Liver (tissue), 8 donors: ENCODE measurements at regions not wholly inside any gene's neighbourhood (a gene's known extent, or its start where the extent isn't known, plus 50 kb on each side); places are given as distances from the start of the nearest gene placed in this dataset.

Experiments used
- DNase-seq: peaks from one replicate; pipeline ENCODE4 v3.0.0-alpha.2; 2017; ENCODE audit warnings: low spot score
- H3K27ac ChIP-seq, 2 donors: one replicate each; pipeline ENCODE4 v1.7.0; 2013; ENCODE audit warnings: inconsistent platforms in 2 of 2, low read length in 2 of 2, control low read depth in 1 of 2, low read depth in 1 of 2, mild to moderate bottlenecking in 1 of 2
- H3K27me3 ChIP-seq, 4 donors: one replicate each; pipeline versions ENCODE4 v1.6.1 to v1.7.0; 2013; ENCODE audit warnings: low read length in 3 of 4, inconsistent platforms in 1 of 4, mild to moderate bottlenecking in 1 of 4, moderate library complexity in 1 of 4; ENCODE audit not compliant: control insufficient read depth in 4 of 4, insufficient read depth in 4 of 4
- H3K36me3 ChIP-seq, 4 donors: one replicate each; pipeline versions ENCODE4 v1.6.1 to v1.7.0; 2013; ENCODE audit warnings: low read length in 3 of 4, mild to moderate bottlenecking in 3 of 4, low read depth in 1 of 4, moderate library complexity in 1 of 4; ENCODE audit not compliant: control insufficient read depth in 4 of 4, insufficient read depth in 3 of 4
- H3K4me1 ChIP-seq, 4 donors: one replicate each; pipeline versions ENCODE4 v1.6.1 to v1.7.0; 2013; ENCODE audit warnings: low read length in 3 of 4, mild to moderate bottlenecking in 3 of 4, moderate library complexity in 1 of 4; ENCODE audit not compliant: control insufficient read depth in 4 of 4, insufficient read depth in 4 of 4
- H3K4me3 ChIP-seq, 3 donors: one replicate each; pipeline versions ENCODE4 v1.6.1 to v1.7.0; 2013; ENCODE audit warnings: low read length in 3 of 3, control low read depth in 1 of 3, low read depth in 1 of 3, mild to moderate bottlenecking in 1 of 3
- H3K9ac ChIP-seq, 2 donors: one replicate each; pipeline ENCODE4 v1.7.0; 2013; ENCODE audit warnings: low read length in 2 of 2, mild to moderate bottlenecking in 2 of 2, moderate library complexity in 2 of 2, control low read depth in 1 of 2, low read depth in 1 of 2
- H3K9me3 ChIP-seq, 4 donors: one replicate each; pipeline versions ENCODE4 v1.6.1 to v1.7.0; 2013; ENCODE audit warnings: low read length in 3 of 4; ENCODE audit not compliant: control insufficient read depth in 4 of 4
- ATF3 ChIP-seq: IDR thresholded peaks from 2 replicates; pipeline ENCODE4 v1.6.1; 2016; ENCODE audit warnings: antibody characterized with exemption
- EGR1 ChIP-seq, 2 donors: IDR thresholded peaks; 2 replicates each; pipeline ENCODE4 v1.6.1; 2016 to 2018; ENCODE audit warnings: antibody characterized with exemption in 2 of 2, low read depth in 2 of 2
- FOXA1 ChIP-seq: IDR thresholded peaks from 2 replicates; pipeline ENCODE4 v1.6.1; 2016; ENCODE audit warnings: antibody characterized with exemption
- FOXA2 ChIP-seq: IDR thresholded peaks from 2 replicates; pipeline ENCODE4 v1.6.1; 2016; ENCODE audit warnings: antibody characterized with exemption
- GABPA ChIP-seq, 2 donors: IDR thresholded peaks in 1 of 2; conservative IDR thresholded peaks in 1 of 2; 2 replicates each; pipeline ENCODE4 v1.6.1; 2016; ENCODE audit warnings: antibody characterized with exemption in 2 of 2, mild to moderate bottlenecking in 1 of 2, moderate library complexity in 1 of 2
- HNF4A ChIP-seq, 2 donors: conservative IDR thresholded peaks; 2 replicates each; pipeline ENCODE4 v1.6.1; 2016; ENCODE audit warnings: antibody characterized with exemption in 2 of 2, mild to moderate bottlenecking in 2 of 2
- HNF4G ChIP-seq: IDR thresholded peaks from 2 replicates; pipeline ENCODE4 v1.6.1; 2016; ENCODE audit warnings: antibody characterized with exemption
- JUND ChIP-seq, 2 donors: IDR thresholded peaks; 2 replicates each; pipeline ENCODE4 v1.6.1; 2016; ENCODE audit warnings: antibody characterized with exemption in 2 of 2
- NR2F2 ChIP-seq: IDR thresholded peaks from 2 replicates; pipeline ENCODE4 v1.6.1; 2016; ENCODE audit warnings: antibody characterized with exemption
- RAD21 ChIP-seq, 2 donors: IDR thresholded peaks; 2 replicates each; pipeline ENCODE4 v1.6.1; 2016; ENCODE audit warnings: antibody characterized with exemption in 2 of 2, mild to moderate bottlenecking in 2 of 2
- RXRA ChIP-seq, 2 donors: IDR thresholded peaks; 2 replicates each; pipeline ENCODE4 v1.6.1; 2017 to 2018; ENCODE audit warnings: antibody characterized with exemption in 2 of 2, mild to moderate bottlenecking in 1 of 2
- SP1 ChIP-seq: IDR thresholded peaks from 2 replicates; pipeline ENCODE4 v1.6.1; 2018; ENCODE audit warnings: antibody characterized with exemption, mild to moderate bottlenecking
- TAF1 ChIP-seq: conservative IDR thresholded peaks from 2 replicates; pipeline ENCODE4 v1.6.1; 2016; ENCODE audit warnings: antibody characterized with exemption, mild to moderate bottlenecking
- YY1 ChIP-seq: IDR thresholded peaks from 2 replicates; pipeline ENCODE4 v1.6.1; 2016; ENCODE audit warnings: antibody characterized with exemption, mild to moderate bottlenecking
- ZBTB33 ChIP-seq: IDR thresholded peaks from 2 replicates; pipeline ENCODE4 v1.6.1; 2016; ENCODE audit warnings: antibody characterized with exemption
- WGBS: extraction: QIAGEN DNeasy Blood & Tissue Kit; methylation state at CpG from one replicate; pipeline ENCODE4 v1.1.7; 2013; 5-methylcytosine and 5-hydroxymethylcytosine counted together
- TF ChIP-seq, protein P1 (sequence below): fragments of 150-350 bp; IDR thresholded peaks from 2 replicates; pipeline ENCODE4 v1.5.1; 2017; ENCODE audit warnings: improper control_type of control experiment, low read depth, low read length; ENCODE audit not compliant: missing input control
- TF ChIP-seq, protein P2 (sequence below): IDR thresholded peaks from 2 replicates; pipeline ENCODE4 v1.6.1; 2016; ENCODE audit warnings: antibody characterized with exemption
- TF ChIP-seq, protein P3 (sequence below): IDR thresholded peaks from 2 replicates; pipeline ENCODE4 v1.6.1; 2016; ENCODE audit warnings: antibody characterized with exemption, mild to moderate bottlenecking
- donor health status: healthy.
- donor health status: healthy.
- donor health status: healthy.
- donor health status: healthy.
- donor health status: healthy.

- DNase-seq: no peak
- no peak overlapping the region for H3K4me3 ChIP-seq
- no peaks in the 10 kb centered on the region for H3K9me3 ChIP-seq
- no peaks in the 10 kb centered on the region for H3K36me3 ChIP-seq
- WGBS: 94% methylated on average over 1 of the region's 1 CpG
- no peaks in the 10 kb centered on the region for H3K4me1 ChIP-seq
- no peak for TF ChIP-seq FOXA2
- no peak for TF ChIP-seq RAD21 (IDR thresholded peaks at IDR 0.05)
- no peak for TF ChIP-seq FOXA1
- no peak for TF ChIP-seq ZBTB33
- TF ChIP-seq RXRA (IDR thresholded peaks at IDR 0.05): no peak
- no peak for TF ChIP-seq EGR1 (IDR thresholded peaks at IDR 0.05; ENCODE audit: low read depth in 2 of 2)
- TF ChIP-seq ATF3: no peak
- no peak for TF ChIP-seq SP1
- no peak overlapping the region for H3K27ac ChIP-seq
- H3K27me3 ChIP-seq: no peaks in the 10 kb centered on the region
- H3K9ac ChIP-seq: no peak overlapping the region
These were observed 322.4 kb downstream of the MAN2A1 start for GRCh38 chr5:110012145-110012544.

DNA sequence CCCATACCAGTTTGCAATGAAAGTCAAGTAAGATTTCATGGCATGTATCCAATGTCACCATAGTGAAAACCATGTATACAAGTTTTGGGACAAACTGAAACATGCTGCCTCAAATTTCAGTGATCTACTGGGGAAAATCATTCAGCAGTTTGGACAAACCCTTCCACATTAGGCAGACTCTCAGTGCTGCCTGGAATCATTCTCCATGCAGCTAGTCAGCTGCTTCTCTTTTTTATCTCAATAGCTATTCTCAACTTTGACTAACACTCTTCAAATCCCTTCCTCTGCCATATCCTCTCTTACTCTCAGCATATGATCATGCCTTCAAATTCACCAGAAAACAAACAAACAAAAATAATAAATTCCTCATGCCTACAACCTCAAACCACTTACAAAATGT lies 323.3 kb downstream of the MAN2A1 start:
- TF ChIP-seq, protein P1, sequence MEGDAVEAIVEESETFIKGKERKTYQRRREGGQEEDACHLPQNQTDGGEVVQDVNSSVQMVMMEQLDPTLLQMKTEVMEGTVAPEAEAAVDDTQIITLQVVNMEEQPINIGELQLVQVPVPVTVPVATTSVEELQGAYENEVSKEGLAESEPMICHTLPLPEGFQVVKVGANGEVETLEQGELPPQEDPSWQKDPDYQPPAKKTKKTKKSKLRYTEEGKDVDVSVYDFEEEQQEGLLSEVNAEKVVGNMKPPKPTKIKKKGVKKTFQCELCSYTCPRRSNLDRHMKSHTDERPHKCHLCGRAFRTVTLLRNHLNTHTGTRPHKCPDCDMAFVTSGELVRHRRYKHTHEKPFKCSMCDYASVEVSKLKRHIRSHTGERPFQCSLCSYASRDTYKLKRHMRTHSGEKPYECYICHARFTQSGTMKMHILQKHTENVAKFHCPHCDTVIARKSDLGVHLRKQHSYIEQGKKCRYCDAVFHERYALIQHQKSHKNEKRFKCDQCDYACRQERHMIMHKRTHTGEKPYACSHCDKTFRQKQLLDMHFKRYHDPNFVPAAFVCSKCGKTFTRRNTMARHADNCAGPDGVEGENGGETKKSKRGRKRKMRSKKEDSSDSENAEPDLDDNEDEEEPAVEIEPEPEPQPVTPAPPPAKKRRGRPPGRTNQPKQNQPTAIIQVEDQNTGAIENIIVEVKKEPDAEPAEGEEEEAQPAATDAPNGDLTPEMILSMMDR: no peak
- TF ChIP-seq RXRA (IDR thresholded peaks at IDR 0.05): no peak
- TF ChIP-seq RAD21 (IDR thresholded peaks at IDR 0.05): no peak
- no peak for TF ChIP-seq YY1
- no peak for TF ChIP-seq JUND (IDR thresholded peaks at IDR 0.05)
- TF ChIP-seq GABPA (IDR thresholded peaks at IDR 0.05 in 1 of 2, conservative IDR thresholded peaks at IDR 0.05 in 1 of 2): no peak
- no peak for TF ChIP-seq FOXA2
- no peak for TF ChIP-seq ATF3
- TF ChIP-seq EGR1 (IDR thresholded peaks at IDR 0.05; ENCODE audit: low read depth in 2 of 2): no peak
- TF ChIP-seq FOXA1: no peak
- no peak for TF ChIP-seq HNF4G
- TF ChIP-seq SP1: no peak
- no peak for TF ChIP-seq NR2F2
- TF ChIP-seq HNF4A (conservative IDR thresholded peaks at IDR 0.05): no peak
- no peak for TF ChIP-seq TAF1
- TF ChIP-seq, protein P2, sequence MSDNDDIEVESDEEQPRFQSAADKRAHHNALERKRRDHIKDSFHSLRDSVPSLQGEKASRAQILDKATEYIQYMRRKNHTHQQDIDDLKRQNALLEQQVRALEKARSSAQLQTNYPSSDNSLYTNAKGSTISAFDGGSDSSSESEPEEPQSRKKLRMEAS: no peak
- TF ChIP-seq, protein P3, sequence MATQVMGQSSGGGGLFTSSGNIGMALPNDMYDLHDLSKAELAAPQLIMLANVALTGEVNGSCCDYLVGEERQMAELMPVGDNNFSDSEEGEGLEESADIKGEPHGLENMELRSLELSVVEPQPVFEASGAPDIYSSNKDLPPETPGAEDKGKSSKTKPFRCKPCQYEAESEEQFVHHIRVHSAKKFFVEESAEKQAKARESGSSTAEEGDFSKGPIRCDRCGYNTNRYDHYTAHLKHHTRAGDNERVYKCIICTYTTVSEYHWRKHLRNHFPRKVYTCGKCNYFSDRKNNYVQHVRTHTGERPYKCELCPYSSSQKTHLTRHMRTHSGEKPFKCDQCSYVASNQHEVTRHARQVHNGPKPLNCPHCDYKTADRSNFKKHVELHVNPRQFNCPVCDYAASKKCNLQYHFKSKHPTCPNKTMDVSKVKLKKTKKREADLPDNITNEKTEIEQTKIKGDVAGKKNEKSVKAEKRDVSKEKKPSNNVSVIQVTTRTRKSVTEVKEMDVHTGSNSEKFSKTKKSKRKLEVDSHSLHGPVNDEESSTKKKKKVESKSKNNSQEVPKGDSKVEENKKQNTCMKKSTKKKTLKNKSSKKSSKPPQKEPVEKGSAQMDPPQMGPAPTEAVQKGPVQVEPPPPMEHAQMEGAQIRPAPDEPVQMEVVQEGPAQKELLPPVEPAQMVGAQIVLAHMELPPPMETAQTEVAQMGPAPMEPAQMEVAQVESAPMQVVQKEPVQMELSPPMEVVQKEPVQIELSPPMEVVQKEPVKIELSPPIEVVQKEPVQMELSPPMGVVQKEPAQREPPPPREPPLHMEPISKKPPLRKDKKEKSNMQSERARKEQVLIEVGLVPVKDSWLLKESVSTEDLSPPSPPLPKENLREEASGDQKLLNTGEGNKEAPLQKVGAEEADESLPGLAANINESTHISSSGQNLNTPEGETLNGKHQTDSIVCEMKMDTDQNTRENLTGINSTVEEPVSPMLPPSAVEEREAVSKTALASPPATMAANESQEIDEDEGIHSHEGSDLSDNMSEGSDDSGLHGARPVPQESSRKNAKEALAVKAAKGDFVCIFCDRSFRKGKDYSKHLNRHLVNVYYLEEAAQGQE: no peak
- no peak for TF ChIP-seq ZBTB33
- Histone ChIP-seq H3K27ac (no peak overlapping the region), H3K4me3 (no peak overlapping the region)

More for the DNA sequence above, 323.3 kb downstream of the MAN2A1 start:
- no peak overlapping the region for H3K9ac ChIP-seq
- H3K27me3 ChIP-seq: no peaks in the 10 kb centered on the region
- DNase-seq: no peak
- H3K4me1 ChIP-seq: peaks cover 0 to 7% (median 0%) of the 10 kb centered on the region in 4 donors
- no peaks in the 10 kb centered on the region for H3K9me3 ChIP-seq
- H3K36me3 ChIP-seq: no peaks in the 10 kb centered on the region
